ENCODE measurements at regions not wholly inside any gene's neighbourhood (a gene's known extent, or its start where the extent isn't known, plus 50 kb on each side); places are given as distances from the start of the nearest gene placed in this dataset.
A peak's percentile ranks its signal among the peaks of the same experiment; 100 is the strongest.

GRCh38 chr5:86879086-86879485, 261.3 kb downstream of the COX7C start:
- in situ Hi-C loops (cut with HindIII; ENCODE audit: low sequenced_read_pairs) = no loop called here
- DNase-seq (ENCODE audit: low read depth, low spot score) = no peak
- TF ChIP-seq CTCF (IDR thresholded peaks at IDR 0.05; ENCODE audit: low read depth, low read length) = no peak

GRCh38 chr5:86880344-86880743, 262.6 kb downstream of the COX7C start:
- in situ Hi-C loops (cut with HindIII; ENCODE audit: low sequenced_read_pairs) = no loop called here
- no peak for TF ChIP-seq CTCF (IDR thresholded peaks at IDR 0.05; ENCODE audit: low read depth, low read length)
- H3K4me3 ChIP-seq (ENCODE audit: low read depth, low read length) = no peak overlapping the region
- no peak for DNase-seq (ENCODE audit: low read depth, low spot score)

More at GRCh38 chr5:86879086-86879485, 261.3 kb downstream of the COX7C start:
- no peak overlapping the region for H3K4me3 ChIP-seq (ENCODE audit: low read depth, low read length)

GRCh38 chr5:86880785-86881492, 263.2 kb downstream of the COX7C start:
- H3K4me3 ChIP-seq (ENCODE audit: low read depth, low read length) = no peak overlapping the region
- in situ Hi-C loops (cut with HindIII; ENCODE audit: low sequenced_read_pairs) = no loop called here
- DNase-seq (ENCODE audit: low read depth, low spot score) = peak; percentile 77
- peak; percentile 70 for TF ChIP-seq CTCF (IDR thresholded peaks at IDR 0.05; ENCODE audit: low read depth, low read length)

GRCh38 chr5:86881493-86882090, 263.9 kb downstream of the COX7C start:
- TF ChIP-seq CTCF (IDR thresholded peaks at IDR 0.05; ENCODE audit: low read depth, low read length) = no peak
- DNase-seq (ENCODE audit: low read depth, low spot score) = no peak
- in situ Hi-C loops (cut with HindIII; ENCODE audit: low sequenced_read_pairs) = no loop called here
- no peak overlapping the region for H3K4me3 ChIP-seq (ENCODE audit: low read depth, low read length)

- H3K4me3 ChIP-seq (ENCODE audit: low read depth, low read length) = no peak overlapping the region
- no peak for TF ChIP-seq CTCF (IDR thresholded peaks at IDR 0.05; ENCODE audit: low read depth, low read length)
- in situ Hi-C loops (cut with HindIII; ENCODE audit: low sequenced_read_pairs) = no loop called here
- no peak for DNase-seq (ENCODE audit: low read depth, low spot score)
Observed at GRCh38 chr5:86884608-86885007, 266.9 kb downstream of the COX7C start.

- no peak overlapping the region for H3K4me3 ChIP-seq (ENCODE audit: low read depth, low read length)
- in situ Hi-C loops (cut with HindIII; ENCODE audit: low sequenced_read_pairs) = no loop called here
- no peak for DNase-seq (ENCODE audit: low read depth, low spot score)
- TF ChIP-seq CTCF (IDR thresholded peaks at IDR 0.05; ENCODE audit: low read depth, low read length) = no peak
Observed at GRCh38 chr5:86885011-86885410, 267.3 kb downstream of the COX7C start.
